Muscle of arm (tissue), 1 donor: ENCODE measurements at regions not wholly inside any gene's neighbourhood (a gene's known extent, or its start where the extent isn't known, plus 50 kb on each side); places are given as distances from the start of the nearest gene placed in this dataset.
A peak's percentile ranks its signal among the peaks of the same experiment; 100 is the strongest.

Source experiments
- DNase-seq: peaks from one replicate; pipeline ENCODE4 v3.0.0-alpha.2; 2013

- no peak for DNase-seq
These were observed 127.3 kb upstream of the ADGRL4 start for GRCh38 chr1:79133774-79134364.

- DNase-seq = no peak
These were observed 125.1 kb upstream of the ADGRL4 start for GRCh38 chr1:79131626-79132025.

GRCh38 chr1:79129914-79130313, 123.4 kb upstream of the ADGRL4 start:
- DNase-seq = no peak

GRCh38 chr1:79128722-79129121, 122.2 kb upstream of the ADGRL4 start:
- DNase-seq = no peak

GRCh38 chr1:79124756-79125155, 118.2 kb upstream of the ADGRL4 start:
- no peak for DNase-seq

GRCh38 chr1:79122521-79122920, 116.0 kb upstream of the ADGRL4 start:
- no peak for DNase-seq

- no peak for DNase-seq
These were observed 110.8 kb upstream of the ADGRL4 start for GRCh38 chr1:79117376-79117775.

- no peak for DNase-seq
These were observed 107.3 kb upstream of the ADGRL4 start for GRCh38 chr1:79113836-79114235.

- no peak for DNase-seq
These were observed 104.2 kb upstream of the ADGRL4 start for GRCh38 chr1:79110749-79111148.

- DNase-seq = no peak
These were observed 102.9 kb upstream of the ADGRL4 start for GRCh38 chr1:79109445-79109844.

- no peak for DNase-seq
These were observed 99.0 kb upstream of the ADGRL4 start for GRCh38 chr1:79105500-79105899.

- no peak for DNase-seq
These were observed 98.1 kb upstream of the ADGRL4 start for GRCh38 chr1:79104617-79105016.

- no peak for DNase-seq
These were observed 93.9 kb upstream of the ADGRL4 start for GRCh38 chr1:79100385-79100784.

- no peak for DNase-seq
These were observed 84.5 kb upstream of the ADGRL4 start for GRCh38 chr1:79090985-79091384.

GRCh38 chr1:79089946-79090345, 83.4 kb upstream of the ADGRL4 start:
- no peak for DNase-seq

- no peak for DNase-seq
These were observed 75.7 kb upstream of the ADGRL4 start for GRCh38 chr1:79082233-79082632.

- DNase-seq = peak; percentile 18
These were observed 73.2 kb upstream of the ADGRL4 start for GRCh38 chr1:79079770-79080169.

- no peak for DNase-seq
These were observed 68.4 kb upstream of the ADGRL4 start for GRCh38 chr1:79074975-79075374.

- DNase-seq = no peak
These were observed 63.3 kb upstream of the ADGRL4 start for GRCh38 chr1:79069828-79070227.

- no peak for DNase-seq
These were observed 52.8 kb upstream of the ADGRL4 start for GRCh38 chr1:79059341-79059740.
